ENCODE measurements at regions not wholly inside any gene's neighbourhood (a gene's known extent, or its start where the extent isn't known, plus 50 kb on each side); places are given as distances from the start of the nearest gene placed in this dataset.

GRCh38 chr6:139894271-139894670 lies 519.8 kb upstream of the CITED2 start:
- intact Hi-C loops (cut with micrococcal nuclease): no loop called here
- Mint-ChIP-seq H3K36me3 (ENCODE audit: insufficient read depth, unreplicated experiment) (no peaks in the 10 kb centered on the region), H3K4me3 (ENCODE audit: unreplicated experiment) (no peak overlapping the region), H3K27ac (ENCODE audit: low read depth, unreplicated experiment) (no peak overlapping the region), H3K9me3 (ENCODE audit: unreplicated experiment) (no peaks in the 10 kb centered on the region), H3K4me1 (ENCODE audit: insufficient read depth, unreplicated experiment) (peaks cover 5% of the 10 kb centered on the region), H3K27me3 (ENCODE audit: insufficient read depth, unreplicated experiment) (no peaks in the 10 kb centered on the region)
- ChIA-PET POLR2A (interaction anchor here (0.6 to 1.5 kb wide), 2 partner anchors 18 to 568 kb away, joined by 3 to 4 read pairs; no protein-coding TSS in a partner anchor), CTCF (interaction anchor here (0.8 to 1.0 kb wide), 2 partner anchors 13 to 154 kb away, joined by 3 to 4 read pairs; no protein-coding TSS in a partner anchor)
- no TSS peak for BruUV-seq (replicated peaks)
- TF ChIP-seq CTCF (IDR thresholded peaks at IDR 0.05; ENCODE audit: unreplicated experiment): no peak
- no peak for DNase-seq (ENCODE audit: unreplicated experiment)

- no peak for DNase-seq (ENCODE audit: unreplicated experiment)
- no TSS peak for BruUV-seq (replicated peaks)
- intact Hi-C loops (cut with micrococcal nuclease): no loop called here
- Mint-ChIP-seq H3K27me3 (ENCODE audit: insufficient read depth, unreplicated experiment) (no peaks in the 10 kb centered on the region), H3K4me3 (ENCODE audit: unreplicated experiment) (no peak overlapping the region), H3K9me3 (ENCODE audit: unreplicated experiment) (no peaks in the 10 kb centered on the region), H3K4me1 (ENCODE audit: insufficient read depth, unreplicated experiment) (peaks cover 11% of the 10 kb centered on the region), H3K36me3 (ENCODE audit: insufficient read depth, unreplicated experiment) (no peaks in the 10 kb centered on the region), H3K27ac (ENCODE audit: low read depth, unreplicated experiment) (no peak overlapping the region)
- no peak for TF ChIP-seq CTCF (IDR thresholded peaks at IDR 0.05; ENCODE audit: unreplicated experiment)
- ChIA-PET CTCF (interaction anchor here (0.5 to 1.1 kb wide), 2 partner anchors 13 to 522 kb away, joined by 3 read pairs; no protein-coding TSS in a partner anchor), POLR2A (no interaction called here)
Measured at GRCh38 chr6:139891471-139891870, 517.0 kb upstream of the CITED2 start.

- DNase-seq (ENCODE audit: unreplicated experiment): no peak
- intact Hi-C loops (cut with micrococcal nuclease): no loop called here
- ChIA-PET POLR2A (interaction anchor here (0.7 to 1.3 kb wide), 2 partner anchors 9 to 71 kb away, joined by 3 to 4 read pairs; no protein-coding TSS in a partner anchor), CTCF (interaction anchor here (0.6 kb wide), 1 partner anchor 41 kb away, joined by 3 read pairs; no protein-coding TSS in a partner anchor)
- TF ChIP-seq CTCF (IDR thresholded peaks at IDR 0.05; ENCODE audit: unreplicated experiment): no peak
- peaks cover 11% of the 10 kb centered on the region for H3K4me1 Mint-ChIP-seq (ENCODE audit: insufficient read depth, unreplicated experiment)
- no peaks in the 10 kb centered on the region for H3K9me3 Mint-ChIP-seq (ENCODE audit: unreplicated experiment)
- H3K27me3 Mint-ChIP-seq (ENCODE audit: insufficient read depth, unreplicated experiment): no peaks in the 10 kb centered on the region
- H3K4me3 Mint-ChIP-seq (ENCODE audit: unreplicated experiment): no peak overlapping the region
- H3K36me3 Mint-ChIP-seq (ENCODE audit: insufficient read depth, unreplicated experiment): no peaks in the 10 kb centered on the region
- BruUV-seq (replicated peaks): no TSS peak
- H3K27ac Mint-ChIP-seq (ENCODE audit: low read depth, unreplicated experiment): no peak overlapping the region
Measured at GRCh38 chr6:139888681-139889122, 514.3 kb upstream of the CITED2 start.

GRCh38 chr6:139887275-139887674 lies 512.8 kb upstream of the CITED2 start:
- intact Hi-C loops (cut with micrococcal nuclease): no loop called here
- no peak overlapping the region for H3K27ac Mint-ChIP-seq (ENCODE audit: low read depth, unreplicated experiment)
- DNase-seq (ENCODE audit: unreplicated experiment): no peak
- no peaks in the 10 kb centered on the region for H3K27me3 Mint-ChIP-seq (ENCODE audit: insufficient read depth, unreplicated experiment)
- CTCF ChIA-PET: interaction anchor here (1.1 kb wide), 1 partner anchor 34 kb away, joined by 5 read pairs; no protein-coding TSS in a partner anchor
- no TSS peak for BruUV-seq (replicated peaks)
- no peak overlapping the region for H3K4me3 Mint-ChIP-seq (ENCODE audit: unreplicated experiment)
- peaks cover 11% of the 10 kb centered on the region for H3K4me1 Mint-ChIP-seq (ENCODE audit: insufficient read depth, unreplicated experiment)
- TF ChIP-seq CTCF (IDR thresholded peaks at IDR 0.05; ENCODE audit: unreplicated experiment): no peak
- POLR2A ChIA-PET: interaction anchor here (0.6 kb wide), 1 partner anchor 1095 kb away, joined by 3 read pairs; no protein-coding TSS in a partner anchor
- no peaks in the 10 kb centered on the region for H3K36me3 Mint-ChIP-seq (ENCODE audit: insufficient read depth, unreplicated experiment)
- H3K9me3 Mint-ChIP-seq (ENCODE audit: unreplicated experiment): no peaks in the 10 kb centered on the region

All from MCF 10A (cell line).